ENCODE measurements at regions not wholly inside any gene's neighbourhood (a gene's known extent, or its start where the extent isn't known, plus 50 kb on each side); places are given as distances from the start of the nearest gene placed in this dataset.

- DNase-seq (ENCODE audit: low read depth): no peak
- H3K4me3 ChIP-seq (ENCODE audit: low read length): no peak overlapping the region
- TF ChIP-seq CTCF (IDR thresholded peaks at IDR 0.05; ENCODE audit: insufficient read depth, low read depth, low read length, missing control alignments): no peak
Observed at GRCh38 chr9:13487071-13487470, 207.6 kb upstream of the MPDZ start.

DNA sequence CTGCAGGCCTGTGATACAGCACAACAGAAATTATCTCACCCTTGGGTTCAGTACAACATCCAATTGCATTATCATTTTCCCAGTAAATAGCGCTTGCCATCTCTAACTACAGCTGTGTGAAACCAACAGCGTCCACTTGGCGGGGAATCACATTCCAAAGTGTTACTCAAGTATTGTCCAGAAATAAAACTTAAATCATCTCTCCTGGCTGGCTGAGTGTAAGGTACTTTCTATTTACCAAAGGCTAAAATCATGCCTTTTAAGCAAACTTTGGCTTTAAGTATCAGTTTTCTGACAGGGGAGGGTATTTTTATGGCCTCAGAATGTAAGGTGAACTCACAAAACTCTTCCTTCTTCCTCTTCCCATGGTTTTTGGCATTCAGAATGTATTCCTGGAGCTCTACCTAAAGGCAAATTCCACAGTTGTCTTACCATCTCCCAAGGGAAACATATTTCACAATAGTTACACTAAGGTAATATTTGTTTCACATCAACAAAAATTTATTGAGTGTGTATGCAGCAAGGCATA is 205.6 kb upstream of the MPDZ start:
- DNase-seq (ENCODE audit: low read depth): peak; percentile 86
- peak; percentile 44 for TF ChIP-seq CTCF (IDR thresholded peaks at IDR 0.05; ENCODE audit: insufficient read depth, low read depth, low read length, missing control alignments)
- H3K4me3 ChIP-seq (ENCODE audit: low read length): no peak overlapping the region

DNA sequence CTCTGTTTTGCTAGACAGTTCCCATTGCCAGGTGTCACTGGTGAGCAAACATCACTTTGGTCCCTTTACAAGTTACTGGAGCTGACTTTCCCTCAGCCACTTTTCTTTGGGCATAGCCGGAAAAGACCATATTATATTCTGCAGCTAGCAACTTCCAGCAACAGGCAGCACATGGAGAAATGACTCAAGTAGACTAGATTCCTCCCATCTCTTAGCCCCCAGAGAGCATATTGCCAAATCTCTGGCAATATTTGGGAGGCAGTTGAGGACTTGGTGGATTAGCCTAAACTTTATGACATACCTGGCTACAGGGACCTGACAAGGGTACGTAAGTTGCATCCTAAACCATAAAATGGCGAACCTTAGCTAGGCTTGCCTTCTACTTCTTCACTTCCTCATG is 204.7 kb upstream of the MPDZ start:
- DNase-seq (ENCODE audit: low read depth): no peak
- no peak overlapping the region for H3K4me3 ChIP-seq (ENCODE audit: low read length)
- TF ChIP-seq CTCF (IDR thresholded peaks at IDR 0.05; ENCODE audit: insufficient read depth, low read depth, low read length, missing control alignments): no peak

- TF ChIP-seq CTCF (IDR thresholded peaks at IDR 0.05; ENCODE audit: insufficient read depth, low read depth, low read length, missing control alignments): no peak
- DNase-seq (ENCODE audit: low read depth): peak; percentile 28
- no peak overlapping the region for H3K4me3 ChIP-seq (ENCODE audit: low read length)
Observed at GRCh38 chr9:13481274-13481673, 201.8 kb upstream of the MPDZ start.

GRCh38 chr9:13480693-13481092 is 201.2 kb upstream of the MPDZ start:
- no peak for TF ChIP-seq CTCF (IDR thresholded peaks at IDR 0.05; ENCODE audit: insufficient read depth, low read depth, low read length, missing control alignments)
- peak; percentile 88 for DNase-seq (ENCODE audit: low read depth)
- H3K4me3 ChIP-seq (ENCODE audit: low read length): no peak overlapping the region

- no peak overlapping the region for H3K4me3 ChIP-seq (ENCODE audit: low read length)
- no peak for TF ChIP-seq CTCF (IDR thresholded peaks at IDR 0.05; ENCODE audit: insufficient read depth, low read depth, low read length, missing control alignments)
- DNase-seq (ENCODE audit: low read depth): no peak
Observed at GRCh38 chr9:13479096-13479495, 199.6 kb upstream of the MPDZ start.

GRCh38 chr9:13478639-13479038 is 199.1 kb upstream of the MPDZ start:
- no peak for TF ChIP-seq CTCF (IDR thresholded peaks at IDR 0.05; ENCODE audit: insufficient read depth, low read depth, low read length, missing control alignments)
- DNase-seq (ENCODE audit: low read depth): no peak

More at GRCh38 chr9:13478639-13479038, 199.1 kb upstream of the MPDZ start:
- no peak overlapping the region for H3K4me3 ChIP-seq (ENCODE audit: low read length)

Data from epithelial cell of esophagus (primary cell).